NB4 (cell line): ENCODE measurements at regions not wholly inside any gene's neighbourhood (a gene's known extent, or its start where the extent isn't known, plus 50 kb on each side); places are given as distances from the start of the nearest gene placed in this dataset.

Experiments
- MYC ChIP-seq: IDR thresholded peaks from 2 replicates; pipeline ENCODE4 v1.6.1; 2011; ENCODE audit warnings: low read depth, low read length
- POLR2A ChIP-seq: IDR thresholded peaks from 2 replicates; pipeline ENCODE4 v1.6.1; 2011; ENCODE audit warnings: mild to moderate bottlenecking; ENCODE audit not compliant: insufficient read length; ENCODE audit errors: extremely low read depth
- TF ChIP-seq, protein P1 (sequence below): IDR thresholded peaks from one replicate; pipeline ENCODE4 v1.5.1; 2012; ENCODE audit warnings: low read depth, low read length

DNA sequence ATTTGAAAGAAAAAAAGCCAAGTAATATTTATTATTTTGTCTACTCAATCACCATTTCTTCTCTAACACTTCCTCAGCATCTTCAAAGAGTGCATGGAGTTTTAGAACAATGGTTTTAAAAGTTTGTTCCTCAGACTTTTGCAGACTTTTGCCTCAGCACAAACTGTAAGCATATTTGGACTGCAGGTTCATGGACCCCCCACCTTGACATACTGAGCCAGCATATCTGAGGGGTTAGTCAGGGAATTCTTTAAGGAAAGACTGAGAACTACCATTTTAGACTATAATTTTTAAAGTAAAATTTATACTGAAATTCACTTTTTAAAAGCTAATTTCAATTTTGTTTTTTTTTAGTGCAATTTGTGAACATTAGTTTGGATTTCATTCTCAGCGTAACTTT is 1676.8 kb upstream of the PCDH20 start:
- TF ChIP-seq, protein P1, sequence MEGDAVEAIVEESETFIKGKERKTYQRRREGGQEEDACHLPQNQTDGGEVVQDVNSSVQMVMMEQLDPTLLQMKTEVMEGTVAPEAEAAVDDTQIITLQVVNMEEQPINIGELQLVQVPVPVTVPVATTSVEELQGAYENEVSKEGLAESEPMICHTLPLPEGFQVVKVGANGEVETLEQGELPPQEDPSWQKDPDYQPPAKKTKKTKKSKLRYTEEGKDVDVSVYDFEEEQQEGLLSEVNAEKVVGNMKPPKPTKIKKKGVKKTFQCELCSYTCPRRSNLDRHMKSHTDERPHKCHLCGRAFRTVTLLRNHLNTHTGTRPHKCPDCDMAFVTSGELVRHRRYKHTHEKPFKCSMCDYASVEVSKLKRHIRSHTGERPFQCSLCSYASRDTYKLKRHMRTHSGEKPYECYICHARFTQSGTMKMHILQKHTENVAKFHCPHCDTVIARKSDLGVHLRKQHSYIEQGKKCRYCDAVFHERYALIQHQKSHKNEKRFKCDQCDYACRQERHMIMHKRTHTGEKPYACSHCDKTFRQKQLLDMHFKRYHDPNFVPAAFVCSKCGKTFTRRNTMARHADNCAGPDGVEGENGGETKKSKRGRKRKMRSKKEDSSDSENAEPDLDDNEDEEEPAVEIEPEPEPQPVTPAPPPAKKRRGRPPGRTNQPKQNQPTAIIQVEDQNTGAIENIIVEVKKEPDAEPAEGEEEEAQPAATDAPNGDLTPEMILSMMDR, result no peak
- TF ChIP-seq POLR2A (no peak), MYC (no peak)
